Stimulated activated CD4-positive, alpha-beta T cell treated with anti-CD3 and anti-CD28 coated beads, Interleukin-15, amount 100 ng/mL, for 48 hours (primary cell): ENCODE measurements at regions not wholly inside any gene's neighbourhood (a gene's known extent, or its start where the extent isn't known, plus 50 kb on each side); places are given as distances from the start of the nearest gene placed in this dataset.

Experiments
- DNase-seq, 2 donors: peaks; one replicate each; pipeline ENCODE4 v3.0.0-alpha.2; 2020; ENCODE audit warnings: low read depth in 2 of 2

GRCh38 chr1:67991546-67991945 is 58.9 kb downstream of the DIRAS3 start:
- DNase-seq, result no peak

- no peak for DNase-seq
Measured at GRCh38 chr1:67988066-67988465, 62.4 kb downstream of the DIRAS3 start.

DNA sequence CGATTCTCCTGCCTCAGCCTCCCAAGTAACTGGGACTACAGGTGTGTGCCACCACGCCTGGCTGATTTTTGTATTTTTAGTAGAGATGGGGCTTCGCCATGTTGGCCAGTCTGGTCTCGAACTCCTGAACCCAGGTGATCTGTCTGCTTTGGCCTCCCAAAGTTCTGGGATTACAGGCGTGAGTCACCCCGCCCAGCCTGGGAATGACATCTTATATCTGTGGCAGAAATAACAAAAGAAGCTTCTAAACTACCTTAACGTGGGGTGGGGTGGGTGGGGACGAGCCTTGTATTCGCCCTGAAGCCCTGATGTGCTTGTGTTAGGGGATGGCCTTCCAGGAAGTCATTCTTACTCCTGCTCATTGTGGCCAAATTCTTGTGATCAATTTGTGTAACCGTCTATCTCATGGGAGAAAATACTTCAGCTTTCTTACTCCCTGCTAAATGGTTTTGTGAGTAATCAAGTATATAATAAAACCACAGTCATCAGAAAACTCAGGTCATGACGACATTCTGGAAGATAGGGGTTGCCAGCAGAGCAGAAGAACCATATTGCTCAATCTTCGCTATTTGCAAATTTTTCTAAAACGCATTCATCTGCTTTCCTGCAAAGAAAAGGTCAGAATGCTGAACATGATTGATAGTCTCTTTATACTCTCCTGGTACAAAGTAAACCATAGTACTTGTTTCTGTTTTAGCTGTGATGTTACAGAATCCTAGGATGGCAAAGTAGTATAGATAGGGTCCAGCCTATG is 63.2 kb downstream of the DIRAS3 start:
- DNase-seq, result no peak

GRCh38 chr1:67983867-67984266 is 66.6 kb downstream of the DIRAS3 start:
- no peak for DNase-seq

DNA sequence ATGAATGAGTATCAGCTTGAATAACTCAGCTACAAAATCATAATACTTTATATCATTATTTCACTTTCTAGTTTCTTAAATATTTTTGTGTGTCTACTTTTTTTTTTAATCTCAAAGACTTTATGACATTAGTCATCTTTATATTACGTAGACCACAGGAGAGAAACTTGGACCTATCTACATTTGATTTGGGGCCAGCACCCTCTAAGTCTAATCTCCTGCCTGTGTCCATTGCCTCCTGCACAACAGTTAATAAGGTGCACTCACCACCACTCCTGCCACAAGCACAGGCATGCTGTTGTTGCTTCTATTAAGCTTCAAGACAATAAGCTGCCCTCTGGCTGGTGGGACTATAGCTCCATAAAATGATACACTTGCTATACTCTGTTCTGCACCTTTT is 70.4 kb downstream of the DIRAS3 start:
- no peak for DNase-seq

DNA sequence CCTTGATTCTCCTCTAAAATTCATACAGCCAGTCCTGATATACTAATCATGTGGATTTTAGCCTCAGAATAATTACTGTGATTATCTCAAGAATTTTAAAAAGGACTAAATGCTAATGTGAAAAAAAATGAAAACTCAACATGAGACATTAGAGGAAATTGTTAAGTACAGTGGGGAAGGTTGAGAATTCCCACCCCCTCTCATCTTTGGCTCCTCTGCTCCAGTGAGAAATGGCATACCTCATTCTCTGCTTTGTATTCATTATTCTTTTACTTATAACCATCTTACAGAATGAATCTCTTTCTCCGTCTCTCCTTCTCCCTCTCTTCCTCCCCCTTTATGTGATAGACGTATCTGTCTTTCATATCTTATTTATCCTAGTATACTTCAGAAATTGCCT is 70.9 kb downstream of the DIRAS3 start:
- DNase-seq, result no peak

DNA sequence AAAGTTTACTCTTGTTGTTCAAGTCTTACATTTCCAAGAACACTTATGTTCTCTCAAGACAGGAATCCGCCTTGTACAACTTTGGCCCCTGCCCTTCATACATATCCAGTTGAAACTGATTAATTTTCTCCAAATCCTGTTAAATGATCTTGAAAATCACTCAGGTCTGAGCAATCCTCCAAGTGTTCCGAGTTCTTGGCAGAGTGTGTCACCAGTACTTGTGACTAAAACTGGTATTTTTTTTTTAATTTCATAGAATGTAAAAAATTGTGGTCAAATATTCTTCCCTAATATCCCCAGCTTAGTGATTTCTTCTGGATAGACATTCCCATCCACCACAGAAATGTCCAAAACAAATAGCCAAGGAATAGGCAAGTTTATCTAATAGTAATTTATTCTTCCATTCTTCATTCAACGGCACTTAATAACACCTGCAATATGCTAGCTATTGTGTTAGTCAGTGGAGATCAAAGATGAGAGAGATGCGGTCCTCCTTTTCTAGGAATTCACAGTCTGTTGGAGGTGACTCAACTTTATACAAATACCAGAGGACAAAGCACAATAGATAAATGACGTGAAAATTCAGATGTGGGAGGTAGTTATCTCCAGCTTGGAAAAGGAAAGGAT is 71.4 kb downstream of the DIRAS3 start:
- no peak for DNase-seq

DNA sequence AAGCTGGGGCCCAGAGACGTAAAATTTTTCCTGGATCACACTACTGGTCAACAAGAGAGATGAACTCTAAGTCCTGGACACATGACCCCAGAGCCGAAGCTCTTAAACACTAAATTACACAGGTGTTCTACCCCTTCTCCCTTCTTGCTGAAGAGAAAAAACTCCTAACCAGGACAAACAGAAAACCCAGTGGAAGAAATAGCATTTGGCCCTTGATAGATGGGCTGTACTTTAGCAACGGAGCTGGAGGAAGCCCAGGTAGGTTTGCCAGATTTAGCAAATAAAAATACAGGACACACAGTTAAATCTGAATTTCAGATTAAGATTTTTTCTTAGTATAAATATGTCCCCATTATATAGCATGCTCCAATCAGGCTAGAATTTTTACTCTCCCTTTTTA is 72.7 kb downstream of the DIRAS3 start:
- DNase-seq, result no peak

DNA sequence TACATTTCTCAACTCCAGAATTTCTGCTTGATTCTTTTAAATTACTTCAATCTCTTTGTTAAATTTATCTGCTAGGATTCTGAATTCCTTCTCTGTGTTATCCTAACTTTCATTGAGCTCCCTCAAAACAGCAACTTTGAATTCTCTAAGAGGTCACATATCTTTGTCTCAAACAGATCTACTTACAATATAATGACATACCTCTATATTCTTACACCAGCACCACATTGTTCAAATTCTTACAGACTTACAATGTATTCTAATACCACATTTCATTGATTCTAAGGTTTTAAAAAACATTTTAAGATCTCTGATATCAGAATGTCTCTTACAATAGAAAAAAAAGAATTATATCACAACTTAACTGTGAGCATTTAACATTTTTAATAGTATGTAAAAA is 77.4 kb downstream of the DIRAS3 start:
- DNase-seq, result no peak

DNA sequence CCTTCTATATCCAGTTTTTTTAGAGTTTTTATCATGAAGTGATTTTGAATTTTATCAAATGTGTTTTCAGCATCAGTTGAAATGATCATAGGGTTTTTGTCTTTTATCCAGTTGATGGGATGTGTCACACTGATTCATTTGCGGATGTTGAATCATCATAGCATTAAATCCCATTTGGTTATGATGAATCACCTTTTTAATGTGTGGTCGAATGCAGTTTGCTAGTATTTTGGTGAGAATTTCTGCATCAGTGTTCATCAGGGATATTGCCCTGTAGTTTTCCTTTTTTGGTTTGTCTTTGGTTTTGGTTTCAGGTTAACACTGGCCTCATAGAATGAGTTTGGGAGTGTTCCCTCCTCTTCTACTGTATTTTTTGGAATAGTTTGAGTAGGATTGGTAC is 80.3 kb downstream of the DIRAS3 start:
- no peak for DNase-seq

DNA sequence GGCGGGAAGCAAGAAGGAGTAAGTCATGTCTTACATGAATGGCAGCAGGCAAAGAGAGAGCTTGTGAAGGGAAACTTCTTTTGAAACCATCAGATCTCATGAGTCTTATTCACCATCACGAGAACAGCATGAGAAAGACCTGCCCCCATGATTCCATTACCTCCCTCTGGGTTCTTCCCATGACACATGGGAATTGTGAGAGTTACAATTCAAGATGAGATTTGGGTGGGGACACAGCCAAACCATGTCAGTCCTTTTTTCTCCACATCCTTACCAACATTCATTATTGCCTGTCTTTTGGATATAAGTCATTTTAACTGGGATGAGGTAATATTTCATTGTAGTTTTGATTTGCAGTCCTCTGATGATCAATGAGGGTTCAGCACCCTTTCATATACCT is 81.0 kb downstream of the DIRAS3 start:
- no peak for DNase-seq

DNA sequence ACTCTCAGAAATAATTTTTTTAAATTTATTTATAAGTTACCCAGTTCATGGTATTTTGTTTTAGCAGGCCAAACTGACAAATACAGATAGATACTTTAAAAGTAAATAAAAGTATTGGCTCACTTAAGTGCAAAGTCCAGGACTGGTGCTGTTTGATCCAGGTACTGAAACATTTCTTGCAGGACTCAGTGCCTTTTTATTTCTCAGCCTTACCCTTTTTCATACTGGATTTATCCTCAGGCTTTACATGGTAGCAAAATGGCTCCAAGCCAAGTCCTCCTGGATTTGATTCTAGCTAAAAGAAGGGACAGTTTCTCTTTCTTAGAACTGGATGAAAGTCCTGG is 83.8 kb downstream of the DIRAS3 start:
- no peak for DNase-seq

GRCh38 chr1:67965995-67966665 is 84.3 kb downstream of the DIRAS3 start:
- no peak for DNase-seq

DNA sequence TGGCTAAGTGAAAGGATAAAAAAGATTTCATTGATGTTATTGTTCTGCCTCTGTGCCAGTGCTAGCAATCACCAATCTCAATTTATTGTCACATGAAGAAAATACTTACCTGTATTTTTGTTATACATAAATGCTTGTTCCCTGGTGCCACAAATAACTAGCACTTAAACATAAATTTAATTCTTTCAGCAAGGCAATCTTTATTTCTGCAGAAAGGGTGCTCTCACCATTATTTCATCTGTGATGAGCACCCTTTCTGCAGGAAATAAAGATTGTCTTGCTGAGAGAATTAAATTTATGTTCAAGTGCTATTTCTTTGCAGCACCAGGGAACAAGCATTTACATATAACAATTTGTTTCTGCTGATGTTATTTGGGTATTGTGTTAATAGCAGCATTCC is 87.2 kb downstream of the DIRAS3 start:
- DNase-seq, result no peak

- DNase-seq, result no peak
Measured at GRCh38 chr1:67960766-67961165, 89.7 kb downstream of the DIRAS3 start.

DNA sequence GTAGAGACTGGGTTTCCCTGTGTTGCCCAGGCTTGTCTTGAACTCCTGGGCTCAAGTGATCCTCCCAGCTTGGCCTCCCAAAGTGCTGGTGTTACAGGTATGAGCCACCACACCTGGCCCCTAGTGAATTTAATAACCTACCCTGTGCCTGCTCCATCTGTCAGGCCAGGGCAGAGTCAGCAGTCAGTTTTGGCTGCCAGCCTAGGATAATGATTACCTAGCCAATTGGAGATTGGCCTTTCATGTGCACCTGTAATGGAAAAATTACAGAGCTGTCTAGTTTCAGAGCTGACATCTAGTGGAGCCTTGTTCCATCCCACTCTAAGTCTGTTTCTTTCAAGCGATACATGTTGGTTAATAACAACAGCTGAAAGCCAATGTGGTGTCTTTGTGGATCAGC is 92.0 kb downstream of the DIRAS3 start:
- no peak for DNase-seq

DNA sequence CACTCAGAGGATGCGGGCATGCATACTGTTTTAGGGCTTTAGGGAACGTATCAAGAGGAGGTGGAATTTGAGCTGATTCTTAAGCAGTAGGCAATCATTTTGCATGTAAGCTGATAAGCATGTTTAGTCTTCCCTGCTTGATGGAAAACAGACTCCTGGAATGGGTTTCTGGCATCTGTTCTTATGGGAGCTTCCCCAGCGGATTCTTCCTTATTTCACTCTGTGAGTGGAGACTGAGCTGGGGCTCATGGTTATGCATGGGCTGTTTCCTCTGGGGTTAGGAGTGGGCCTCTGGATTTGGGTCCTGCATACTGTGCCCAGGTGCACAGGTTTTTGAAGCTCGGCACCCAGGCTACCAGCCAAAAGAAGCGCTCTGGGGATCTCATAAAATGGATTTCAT is 93.4 kb downstream of the DIRAS3 start:
- no peak for DNase-seq

DNA sequence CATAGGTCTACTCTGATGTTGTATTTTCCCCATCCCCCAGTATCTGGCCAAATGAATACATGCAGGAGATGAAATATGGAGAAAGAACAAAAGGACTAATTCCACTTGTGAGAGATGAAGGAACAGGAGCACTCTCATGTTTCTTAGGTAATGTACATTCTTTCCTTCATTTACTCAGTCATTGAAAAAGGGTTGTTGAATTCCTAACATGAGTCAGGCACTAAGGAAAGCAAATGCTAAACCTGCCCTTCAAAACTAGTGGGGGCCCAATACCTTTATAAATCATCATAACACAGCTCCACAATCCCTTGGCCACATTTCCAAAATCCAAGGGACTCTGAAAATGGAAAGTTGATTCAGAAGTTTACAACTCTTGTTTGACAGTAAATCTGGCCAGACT is 94.3 kb downstream of the DIRAS3 start:
- no peak for DNase-seq

DNA sequence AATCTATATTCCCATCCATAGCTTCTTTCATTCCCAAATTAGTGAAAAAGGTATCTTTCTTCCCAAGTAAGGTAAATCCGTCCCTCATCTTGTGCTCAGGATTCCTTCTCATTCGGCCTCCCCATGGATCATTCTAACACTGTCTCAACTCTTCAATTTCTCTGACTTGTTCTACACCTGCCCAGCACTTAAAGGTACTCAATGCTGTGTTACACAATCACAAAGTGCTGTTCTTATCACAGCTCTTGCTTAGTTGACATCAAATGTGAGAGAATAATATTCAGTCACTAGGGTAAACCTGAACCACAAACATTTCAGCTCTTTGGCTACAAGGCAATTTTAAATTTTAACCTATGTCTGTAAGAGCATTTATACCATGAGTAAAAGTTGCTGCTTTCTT is 94.8 kb downstream of the DIRAS3 start:
- DNase-seq, result no peak

GRCh38 chr1:67953301-67953700 is 97.1 kb downstream of the DIRAS3 start:
- DNase-seq, result no peak

GRCh38 chr1:67952071-67952470 is 98.4 kb downstream of the DIRAS3 start:
- no peak for DNase-seq

- DNase-seq, result no peak
Measured at GRCh38 chr1:67951014-67951413, 99.4 kb downstream of the DIRAS3 start.
